ENCODE measurements at regions not wholly inside any gene's neighbourhood (a gene's known extent, or its start where the extent isn't known, plus 50 kb on each side); places are given as distances from the start of the nearest gene placed in this dataset.
"Not testable (repeated sequence)": the region's sequence is repeated elsewhere in the genome, so short reads cannot be mapped to it uniquely, and the experiment has no call there.

GRCh38 chr4:151459375-151459774, 50.4 kb downstream of the FHIP1A start:
- no peak for DNase-seq (ENCODE audit: low read depth)

- no peak for DNase-seq (ENCODE audit: low read depth)
Measured at GRCh38 chr4:151460434-151460833, 51.5 kb downstream of the FHIP1A start.

- DNase-seq (ENCODE audit: low read depth), result no peak
Measured at GRCh38 chr4:151462554-151462953, 53.6 kb downstream of the FHIP1A start.

- no peak for DNase-seq (ENCODE audit: low read depth)
Measured at GRCh38 chr4:151468715-151469696, 60.0 kb downstream of the FHIP1A start.

GRCh38 chr4:151469970-151470369, 61.0 kb downstream of the FHIP1A start:
- no peak for DNase-seq (ENCODE audit: low read depth)

- no peak for DNase-seq (ENCODE audit: low read depth)
Measured at GRCh38 chr4:151471728-151472127, 62.8 kb downstream of the FHIP1A start.

GRCh38 chr4:151472297-151472696, 63.3 kb downstream of the FHIP1A start:
- no peak for DNase-seq (ENCODE audit: low read depth)

GRCh38 chr4:151472711-151473110, 63.7 kb downstream of the FHIP1A start:
- no peak for DNase-seq (ENCODE audit: low read depth)

GRCh38 chr4:151473521-151474097, 64.6 kb downstream of the FHIP1A start:
- DNase-seq (ENCODE audit: low read depth), result no peak

- no peak for DNase-seq (ENCODE audit: low read depth)
Measured at GRCh38 chr4:151475035-151475714, 66.2 kb downstream of the FHIP1A start.

- no peak for DNase-seq (ENCODE audit: low read depth)
Measured at GRCh38 chr4:151481813-151482212, 72.8 kb downstream of the FHIP1A start.

- peak; percentile 86 for DNase-seq (ENCODE audit: low read depth)
Measured at GRCh38 chr4:151484396-151485102, 75.6 kb downstream of the FHIP1A start.

GRCh38 chr4:151485541-151486131, 76.7 kb downstream of the FHIP1A start:
- DNase-seq (ENCODE audit: low read depth), result peak; percentile 5

- DNase-seq (ENCODE audit: low read depth), result peak; percentile 40
Measured at GRCh38 chr4:151486168-151486567, 77.2 kb downstream of the FHIP1A start.

- DNase-seq (ENCODE audit: low read depth), result no peak
Measured at GRCh38 chr4:151488968-151489367, 80.0 kb downstream of the FHIP1A start.

- no peak for DNase-seq (ENCODE audit: low read depth)
Measured at GRCh38 chr4:151489462-151490203, 80.7 kb downstream of the FHIP1A start.

GRCh38 chr4:151495612-151496011, 86.6 kb downstream of the FHIP1A start:
- not testable (repeated sequence) for DNase-seq (ENCODE audit: low read depth)

- not testable (repeated sequence) for DNase-seq (ENCODE audit: low read depth)
Measured at GRCh38 chr4:151511548-151511947, 102.6 kb downstream of the FHIP1A start.

- no peak for DNase-seq (ENCODE audit: low read depth)
Measured at GRCh38 chr4:151517896-151518295, 108.9 kb downstream of the FHIP1A start.

- DNase-seq (ENCODE audit: low read depth), result no peak
Measured at GRCh38 chr4:151518359-151518758, 109.4 kb downstream of the FHIP1A start.
